HCT116 (cell line): ENCODE measurements at regions not wholly inside any gene's neighbourhood (a gene's known extent, or its start where the extent isn't known, plus 50 kb on each side); places are given as distances from the start of the nearest gene placed in this dataset.

Experiments used
- ATAC-seq: fragments of 200-7000 bp; cut with Tn5 transposase; 2 replicates; pipeline ENCODE4 v1.9.1; 2020; ENCODE audit warnings: mild to moderate bottlenecking, moderate library complexity
- BruUV-seq: library from RNA; stranded (reverse); fragments of 400-500 nt; replicated peaks from 2 replicates; lab custom pipeline; 2021; lab: Mats Ljungman, UMichigan
- CTCF ChIA-PET: fragments of 300-600 bp; sonication (Branson Sonifier 250); formaldehyde crosslinking; loops from one replicate; lab custom pipeline; 2021; ENCODE audit warnings: antibody characterized with exemption; lab: Charles Lee
- POLR2A ChIA-PET: fragments of 300-600, 350-600 bp; sonication (Branson Sonifier 250); formaldehyde crosslinking; loops from one replicate; lab custom pipeline; 2021; ENCODE audit warnings: antibody characterized with exemption; lab: Charles Lee
- RAD21 ChIA-PET, 2 experiments: fragments of 300-600 bp; sonication (Branson Sonifier 250); formaldehyde crosslinking; loops; one replicate each; lab custom pipeline; 2023; ENCODE audit warnings: low total read pairs in 2 of 2; ENCODE audit not compliant: uncharacterized antibody in 2 of 2, unreplicated experiment in 2 of 2, low non-redundant PET in 1 of 2; lab: Charles Lee
- DNase-seq: peaks from one replicate; pipeline ENCODE4 v3.0.0-alpha.2; 2010; ENCODE audit warnings: low read depth, low spot score
- H2AFZ ChIP-seq: fragments of 200-600 bp; shearing (Covaris generic), sonication (generic); 2 replicates; pipeline ENCODE4 v1.6.1; 2017; ENCODE audit warnings: low read depth, mixed run types, mixed read lengths, antibody characterized with exemption, low read length; ENCODE audit not compliant: poor library complexity, severe bottlenecking
- H3K27ac ChIP-seq: 2 replicates; pipeline ENCODE4 v1.5.1; 2012; ENCODE audit warnings: low read depth, low read length
- H3K27me3 ChIP-seq: fragments of 200-600 bp; sonication (generic); 2 replicates; pipeline ENCODE4 v1.6.1; 2016; ENCODE audit warnings: mixed run types, low read length, mixed read lengths; ENCODE audit not compliant: insufficient read depth
- H3K36me3 ChIP-seq, 2 experiments: fragments of 200-500 bp in 1 of 2; fragments of 200-600 bp in 1 of 2; sonication (Bioruptor generic) in 1 of 2; sonication (generic) in 1 of 2; 2 replicates each; pipeline versions ENCODE4 v1.5.1 to v1.6.1; 2014 to 2016; ENCODE audit warnings: low read length in 2 of 2, inconsistent platforms in 1 of 2, mixed read lengths in 1 of 2, mixed run types in 1 of 2; ENCODE audit not compliant: insufficient read depth in 2 of 2, control insufficient read depth in 1 of 2
- H3K4me1 ChIP-seq, 2 experiments: fragments of 200-600 bp in 1 of 2; sonication (generic) in 1 of 2; 2 replicates each; pipeline versions ENCODE4 v1.5.1 to v1.6.1; 2012 to 2017; ENCODE audit warnings: low read length in 2 of 2, inconsistent platforms in 1 of 2, mild to moderate bottlenecking in 1 of 2, mixed read lengths in 1 of 2, mixed run types in 1 of 2, moderate library complexity in 1 of 2; ENCODE audit not compliant: insufficient read depth in 2 of 2, control insufficient read depth in 1 of 2
- H3K4me2 ChIP-seq: fragments of 200-600 bp; sonication (generic); 2 replicates; pipeline ENCODE4 v1.6.1; 2017; ENCODE audit warnings: mixed run types, low read length, mixed read lengths
- H3K4me3 ChIP-seq, 2 experiments: fragments of 200-600 bp in 1 of 2; sonication (generic) in 1 of 2; replicated peaks in 1 of 2; 2 replicates each; pipeline ENCODE4 v1.5.1; 2011 to 2016; ENCODE audit warnings: low read length in 2 of 2, control low read depth in 1 of 2, low read depth in 1 of 2, mild to moderate bottlenecking in 1 of 2, mixed read lengths in 1 of 2, mixed run types in 1 of 2
- H3K79me2 ChIP-seq: fragments of 200-600 bp; sonication (generic); 2 replicates; pipeline ENCODE4 v1.6.1; 2017; ENCODE audit warnings: mild to moderate bottlenecking, mixed run types, low read length, moderate library complexity, mixed read lengths; ENCODE audit not compliant: insufficient read depth
- H3K9ac ChIP-seq: fragments of 200-600 bp; sonication (generic); 2 replicates; pipeline ENCODE4 v1.6.1; 2016; ENCODE audit warnings: low read length, mixed read lengths
- H3K9me2 ChIP-seq: fragments of 200-600 bp; sonication (generic), shearing (Covaris generic); 2 replicates; pipeline ENCODE4 v1.6.1; 2017; ENCODE audit warnings: mixed run types, mild to moderate bottlenecking, moderate library complexity; ENCODE audit not compliant: insufficient read depth
- H3K9me3 ChIP-seq, 2 experiments: fragments of 200-500 bp in 1 of 2; fragments of 200-600 bp in 1 of 2; sonication (Bioruptor generic) in 1 of 2; sonication (generic) in 1 of 2; 2 replicates each; pipeline ENCODE4 v1.6.1; 2014 to 2017; ENCODE audit warnings: low read length in 2 of 2, mixed read lengths in 2 of 2, inconsistent platforms in 1 of 2, low read depth in 1 of 2, mild to moderate bottlenecking in 1 of 2, mixed run types in 1 of 2, moderate library complexity in 1 of 2; ENCODE audit not compliant: control insufficient read depth in 1 of 2, insufficient read depth in 1 of 2
- H4K20me1 ChIP-seq: fragments of 200-600 bp; sonication (generic), shearing (Covaris generic); 2 replicates; pipeline ENCODE4 v1.6.1; 2017; ENCODE audit warnings: mixed run types, mild to moderate bottlenecking, moderate library complexity; ENCODE audit not compliant: insufficient read depth
- CBX3 ChIP-seq: IDR thresholded peaks from 2 replicates; pipeline ENCODE4 v1.6.1; 2012; ENCODE audit warnings: low read depth
- EGR1 ChIP-seq: IDR thresholded peaks from 2 replicates; pipeline ENCODE4 v1.6.1; 2012; ENCODE audit warnings: low read depth
- ELF1 ChIP-seq: IDR thresholded peaks from 2 replicates; pipeline ENCODE4 v1.6.1; 2012; ENCODE audit warnings: low read depth, borderline replicate concordance
- EZH2phosphoT487 ChIP-seq: fragments of 200-600 bp; IDR thresholded peaks from 2 replicates; pipeline ENCODE4 v1.6.1; 2018; ENCODE audit warnings: antibody characterized with exemption, borderline replicate concordance
- JUND ChIP-seq: IDR thresholded peaks from 2 replicates; pipeline ENCODE4 v1.6.1; 2012
- POLR2AphosphoS5 ChIP-seq: IDR thresholded peaks from 2 replicates; pipeline ENCODE4 v1.6.1; 2011; ENCODE audit warnings: mild to moderate bottlenecking, low read depth, low read length, moderate library complexity
- RAD21 ChIP-seq: IDR thresholded peaks from 2 replicates; pipeline ENCODE4 v1.6.1; 2012; ENCODE audit warnings: low read depth, mild to moderate bottlenecking
- SIN3A ChIP-seq: IDR thresholded peaks from 2 replicates; pipeline ENCODE4 v1.6.1; 2012; ENCODE audit warnings: low read depth
- SP1 ChIP-seq: IDR thresholded peaks from 2 replicates; pipeline ENCODE4 v1.6.1; 2012; ENCODE audit warnings: low read depth
- SRF ChIP-seq: IDR thresholded peaks from 2 replicates; pipeline ENCODE4 v1.6.1; 2012; ENCODE audit warnings: low read depth
- YY1 ChIP-seq: IDR thresholded peaks from 2 replicates; pipeline ENCODE4 v1.6.1; 2011; ENCODE audit warnings: low read length, low read depth, moderate library complexity, mild to moderate bottlenecking; ENCODE audit not compliant: insufficient replicate concordance; ENCODE audit errors: extremely low read depth
- ZFX ChIP-seq: fragments of 450-650 bp; IDR thresholded peaks from 2 replicates; pipeline ENCODE4 v1.6.1; 2017
- ZNF274 ChIP-seq: fragments of 200-500 bp; sonication (Bioruptor generic); IDR thresholded peaks from 2 replicates; pipeline ENCODE4 v1.6.1; 2014; ENCODE audit warnings: mild to moderate bottlenecking, low read depth, low read length, inconsistent platforms
- intact Hi-C: fragments of 100-400 bp; cut with micrococcal nuclease; formaldehyde crosslinking; loops from 2 replicates; pipeline ENCODE4 v1.10.0; 2022
- TF ChIP-seq, protein P1 (sequence below): IDR thresholded peaks from 2 replicates; pipeline ENCODE4 v1.6.1; 2012; ENCODE audit warnings: low read depth
- TF ChIP-seq, protein P2 (sequence below): IDR thresholded peaks from 2 replicates; pipeline ENCODE4 v1.6.1; 2011; ENCODE audit warnings: mild to moderate bottlenecking, low read length, moderate library complexity; ENCODE audit not compliant: insufficient replicate concordance; ENCODE audit errors: extremely low read depth
- TF ChIP-seq, protein P3 (sequence below): IDR thresholded peaks from 2 replicates; pipeline ENCODE4 v1.6.1; 2012

DNA sequence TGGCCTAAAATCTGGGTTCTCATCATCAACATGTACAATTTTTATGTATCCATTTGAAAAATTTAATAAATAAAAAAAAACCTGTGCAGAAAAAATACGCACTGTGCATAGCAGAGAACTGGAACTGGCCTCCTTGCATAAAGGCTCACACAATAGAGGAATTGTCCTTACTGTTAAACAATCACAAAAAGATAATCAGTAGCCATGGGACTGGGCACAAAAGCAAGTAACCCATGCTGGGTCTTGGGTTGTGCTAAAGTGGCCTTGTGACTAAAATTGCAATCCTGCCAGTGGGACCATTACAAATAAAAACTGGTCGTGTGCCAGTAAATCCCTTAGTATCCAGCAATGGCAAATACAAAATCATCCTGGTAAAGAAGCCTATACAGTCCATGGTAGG is 1646.6 kb downstream of the MAT2B start:
- TF ChIP-seq, protein P1, sequence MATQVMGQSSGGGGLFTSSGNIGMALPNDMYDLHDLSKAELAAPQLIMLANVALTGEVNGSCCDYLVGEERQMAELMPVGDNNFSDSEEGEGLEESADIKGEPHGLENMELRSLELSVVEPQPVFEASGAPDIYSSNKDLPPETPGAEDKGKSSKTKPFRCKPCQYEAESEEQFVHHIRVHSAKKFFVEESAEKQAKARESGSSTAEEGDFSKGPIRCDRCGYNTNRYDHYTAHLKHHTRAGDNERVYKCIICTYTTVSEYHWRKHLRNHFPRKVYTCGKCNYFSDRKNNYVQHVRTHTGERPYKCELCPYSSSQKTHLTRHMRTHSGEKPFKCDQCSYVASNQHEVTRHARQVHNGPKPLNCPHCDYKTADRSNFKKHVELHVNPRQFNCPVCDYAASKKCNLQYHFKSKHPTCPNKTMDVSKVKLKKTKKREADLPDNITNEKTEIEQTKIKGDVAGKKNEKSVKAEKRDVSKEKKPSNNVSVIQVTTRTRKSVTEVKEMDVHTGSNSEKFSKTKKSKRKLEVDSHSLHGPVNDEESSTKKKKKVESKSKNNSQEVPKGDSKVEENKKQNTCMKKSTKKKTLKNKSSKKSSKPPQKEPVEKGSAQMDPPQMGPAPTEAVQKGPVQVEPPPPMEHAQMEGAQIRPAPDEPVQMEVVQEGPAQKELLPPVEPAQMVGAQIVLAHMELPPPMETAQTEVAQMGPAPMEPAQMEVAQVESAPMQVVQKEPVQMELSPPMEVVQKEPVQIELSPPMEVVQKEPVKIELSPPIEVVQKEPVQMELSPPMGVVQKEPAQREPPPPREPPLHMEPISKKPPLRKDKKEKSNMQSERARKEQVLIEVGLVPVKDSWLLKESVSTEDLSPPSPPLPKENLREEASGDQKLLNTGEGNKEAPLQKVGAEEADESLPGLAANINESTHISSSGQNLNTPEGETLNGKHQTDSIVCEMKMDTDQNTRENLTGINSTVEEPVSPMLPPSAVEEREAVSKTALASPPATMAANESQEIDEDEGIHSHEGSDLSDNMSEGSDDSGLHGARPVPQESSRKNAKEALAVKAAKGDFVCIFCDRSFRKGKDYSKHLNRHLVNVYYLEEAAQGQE = no peak
- TF ChIP-seq EGR1 = no peak
- TF ChIP-seq SRF = no peak
- no peak for TF ChIP-seq EZH2phosphoT487
- TF ChIP-seq ZFX = no peak
- TF ChIP-seq ELF1 = no peak
- TF ChIP-seq SP1 = no peak
- no peak for TF ChIP-seq RAD21
- TF ChIP-seq CBX3 = no peak
- no peak for TF ChIP-seq YY1
- no peak for TF ChIP-seq SIN3A
- no peak for TF ChIP-seq ZNF274
- no peak for TF ChIP-seq POLR2AphosphoS5
- TF ChIP-seq, protein P2, sequence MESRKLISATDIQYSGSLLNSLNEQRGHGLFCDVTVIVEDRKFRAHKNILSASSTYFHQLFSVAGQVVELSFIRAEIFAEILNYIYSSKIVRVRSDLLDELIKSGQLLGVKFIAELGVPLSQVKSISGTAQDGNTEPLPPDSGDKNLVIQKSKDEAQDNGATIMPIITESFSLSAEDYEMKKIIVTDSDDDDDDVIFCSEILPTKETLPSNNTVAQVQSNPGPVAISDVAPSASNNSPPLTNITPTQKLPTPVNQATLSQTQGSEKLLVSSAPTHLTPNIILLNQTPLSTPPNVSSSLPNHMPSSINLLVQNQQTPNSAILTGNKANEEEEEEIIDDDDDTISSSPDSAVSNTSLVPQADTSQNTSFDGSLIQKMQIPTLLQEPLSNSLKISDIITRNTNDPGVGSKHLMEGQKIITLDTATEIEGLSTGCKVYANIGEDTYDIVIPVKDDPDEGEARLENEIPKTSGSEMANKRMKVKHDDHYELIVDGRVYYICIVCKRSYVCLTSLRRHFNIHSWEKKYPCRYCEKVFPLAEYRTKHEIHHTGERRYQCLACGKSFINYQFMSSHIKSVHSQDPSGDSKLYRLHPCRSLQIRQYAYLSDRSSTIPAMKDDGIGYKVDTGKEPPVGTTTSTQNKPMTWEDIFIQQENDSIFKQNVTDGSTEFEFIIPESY = no peak
- TF ChIP-seq, protein P3, sequence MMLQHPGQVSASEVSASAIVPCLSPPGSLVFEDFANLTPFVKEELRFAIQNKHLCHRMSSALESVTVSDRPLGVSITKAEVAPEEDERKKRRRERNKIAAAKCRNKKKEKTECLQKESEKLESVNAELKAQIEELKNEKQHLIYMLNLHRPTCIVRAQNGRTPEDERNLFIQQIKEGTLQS = no peak
- no peak for TF ChIP-seq JUND
- ChIA-PET POLR2A (no interaction called here), CTCF (no interaction called here), RAD21 (no interaction called here)
- ATAC-seq (no peak), DNase-seq (no peak)
- Histone ChIP-seq H3K9me3 (peaks cover 0 to 3% of the 10 kb centered on the region in 2 experiments; a peak in 2 of 4 replicates), H3K79me2 (no peaks in the 10 kb centered on the region), H4K20me1 (no peaks in the 10 kb centered on the region), H3K9ac (no peak overlapping the region), H3K9me2 (no peaks in the 10 kb centered on the region), H3K4me1 (no peaks in the 10 kb centered on the region), H3K27ac (no peak overlapping the region), H3K36me3 (no peaks in the 10 kb centered on the region), H3K27me3 (no peaks in the 10 kb centered on the region), H3K4me3 (no peak overlapping the region), H3K4me2 (no peak overlapping the region), H2AFZ (no peak overlapping the region)
- no TSS peak for BruUV-seq
- intact Hi-C loops = no loop called here
